Mucosa of rectum (tissue), 2 donors: ENCODE measurements at regions not wholly inside any gene's neighbourhood (a gene's known extent, or its start where the extent isn't known, plus 50 kb on each side); places are given as distances from the start of the nearest gene placed in this dataset.
"Not testable (repeated sequence)": the region's sequence is repeated elsewhere in the genome, so short reads cannot be mapped to it uniquely, and the experiment has no call there.

ENCODE experiments used
- H3K27ac ChIP-seq, 2 donors: one replicate each; pipeline ENCODE4 v1.7.0; 2013; ENCODE audit warnings: inconsistent platforms in 2 of 2, low read depth in 2 of 2, low read length in 2 of 2
- H3K27me3 ChIP-seq, 2 donors: one replicate each; pipeline ENCODE4 v1.7.0; 2013; ENCODE audit warnings: low read length in 2 of 2; ENCODE audit not compliant: control insufficient read depth in 2 of 2, insufficient read depth in 2 of 2
- H3K36me3 ChIP-seq, 2 donors: one replicate each; pipeline ENCODE4 v1.7.0; 2013; ENCODE audit warnings: low read length in 2 of 2; ENCODE audit not compliant: control insufficient read depth in 2 of 2, insufficient read depth in 2 of 2
- H3K4me1 ChIP-seq, 2 donors: one replicate each; pipeline ENCODE4 v1.7.0; 2013; ENCODE audit warnings: low read length in 2 of 2, mild to moderate bottlenecking in 1 of 2; ENCODE audit not compliant: control insufficient read depth in 2 of 2, insufficient read depth in 2 of 2
- H3K4me3 ChIP-seq, 2 donors: one replicate each; pipeline ENCODE4 v1.7.0; 2013; ENCODE audit warnings: low read length in 2 of 2
- H3K9ac ChIP-seq, 2 donors: one replicate each; pipeline ENCODE4 v1.7.0; 2013; ENCODE audit warnings: low read length in 2 of 2, low read depth in 1 of 2, mild to moderate bottlenecking in 1 of 2
- H3K9me3 ChIP-seq, 2 donors: one replicate each; pipeline ENCODE4 v1.7.0; 2013; ENCODE audit warnings: low read length in 2 of 2; ENCODE audit not compliant: control insufficient read depth in 2 of 2
- donor health status: healthy.
- donor health status: Normal muscosa, but diverticular disease.

- Histone ChIP-seq H3K36me3 (no peaks in the 10 kb centered on the region), H3K4me3 (no peak overlapping the region), H3K4me1 (no peaks in the 10 kb centered on the region), H3K27me3 (no peaks in the 10 kb centered on the region), H3K27ac (no peak overlapping the region), H3K9me3 (no peaks in the 10 kb centered on the region), H3K9ac (no peak overlapping the region)
Observed at GRCh38 chr1:229863651-229864545, 203.1 kb upstream of the GALNT2 start.

GRCh38 chr1:229864686-229865230 is 202.3 kb upstream of the GALNT2 start:
- no peaks in the 10 kb centered on the region for H3K9me3 ChIP-seq
- no peak overlapping the region for H3K9ac ChIP-seq
- no peaks in the 10 kb centered on the region for H3K36me3 ChIP-seq
- H3K4me1 ChIP-seq = no peaks in the 10 kb centered on the region
- H3K27ac ChIP-seq = no peak overlapping the region
- H3K27me3 ChIP-seq = no peaks in the 10 kb centered on the region
- no peak overlapping the region for H3K4me3 ChIP-seq

- H3K4me1 ChIP-seq, H3K9ac ChIP-seq, H3K9me3 ChIP-seq, H3K27me3 ChIP-seq, H3K4me3 ChIP-seq, H3K36me3 ChIP-seq, H3K27ac ChIP-seq: not testable (repeated sequence)
Observed at GRCh38 chr1:229865321-229865720, 201.7 kb upstream of the GALNT2 start.

- no peak overlapping the region for H3K27ac ChIP-seq
- no peak overlapping the region for H3K4me3 ChIP-seq
- no peak overlapping the region for H3K9ac ChIP-seq
- no peaks in the 10 kb centered on the region for H3K27me3 ChIP-seq
- no peaks in the 10 kb centered on the region for H3K36me3 ChIP-seq
- H3K9me3 ChIP-seq = no peaks in the 10 kb centered on the region
- H3K4me1 ChIP-seq = no peaks in the 10 kb centered on the region
Observed at GRCh38 chr1:229867726-229868125, 199.3 kb upstream of the GALNT2 start.

- no peaks in the 10 kb centered on the region for H3K9me3 ChIP-seq
- no peaks in the 10 kb centered on the region for H3K27me3 ChIP-seq
- no peaks in the 10 kb centered on the region for H3K4me1 ChIP-seq
- no peaks in the 10 kb centered on the region for H3K36me3 ChIP-seq
- H3K4me3 ChIP-seq = no peak overlapping the region
- no peak overlapping the region for H3K27ac ChIP-seq
- H3K9ac ChIP-seq = no peak overlapping the region
Observed at GRCh38 chr1:229869240-229869639, 197.8 kb upstream of the GALNT2 start.

GRCh38 chr1:229869687-229870086 is 197.4 kb upstream of the GALNT2 start:
- H3K9me3 ChIP-seq = no peaks in the 10 kb centered on the region
- no peaks in the 10 kb centered on the region for H3K4me1 ChIP-seq
- no peak overlapping the region for H3K27ac ChIP-seq
- no peak overlapping the region for H3K9ac ChIP-seq
- H3K36me3 ChIP-seq = no peaks in the 10 kb centered on the region
- no peaks in the 10 kb centered on the region for H3K27me3 ChIP-seq
- no peak overlapping the region for H3K4me3 ChIP-seq

GRCh38 chr1:229870381-229870780 is 196.7 kb upstream of the GALNT2 start:
- H3K4me3 ChIP-seq = no peak overlapping the region

GRCh38 chr1:229871078-229871676 is 195.9 kb upstream of the GALNT2 start:
- Histone ChIP-seq H3K9me3 (no peaks in the 10 kb centered on the region), H3K4me3 (no peak overlapping the region), H3K36me3 (no peaks in the 10 kb centered on the region), H3K9ac (no peak overlapping the region), H3K27me3 (no peaks in the 10 kb centered on the region), H3K4me1 (no peaks in the 10 kb centered on the region), H3K27ac (no peak overlapping the region)

More at GRCh38 chr1:229870381-229870780, 196.7 kb upstream of the GALNT2 start:
- Histone ChIP-seq H3K4me1 (no peaks in the 10 kb centered on the region), H3K36me3 (no peaks in the 10 kb centered on the region), H3K9ac (no peak overlapping the region), H3K27me3 (no peaks in the 10 kb centered on the region), H3K9me3 (no peaks in the 10 kb centered on the region), H3K27ac (no peak overlapping the region)

- no peaks in the 10 kb centered on the region for H3K4me1 ChIP-seq
- H3K4me3 ChIP-seq = no peak overlapping the region
- H3K36me3 ChIP-seq = no peaks in the 10 kb centered on the region
- H3K27ac ChIP-seq = no peak overlapping the region
- H3K27me3 ChIP-seq = no peaks in the 10 kb centered on the region
- no peak overlapping the region for H3K9ac ChIP-seq
- no peaks in the 10 kb centered on the region for H3K9me3 ChIP-seq
Observed at GRCh38 chr1:229874136-229874535, 192.9 kb upstream of the GALNT2 start.

GRCh38 chr1:229874609-229875008 is 192.4 kb upstream of the GALNT2 start:
- Histone ChIP-seq H3K36me3 (no peaks in the 10 kb centered on the region), H3K27me3 (no peaks in the 10 kb centered on the region), H3K27ac (no peak overlapping the region), H3K9ac (no peak overlapping the region), H3K4me3 (no peak overlapping the region), H3K9me3 (no peaks in the 10 kb centered on the region), H3K4me1 (no peaks in the 10 kb centered on the region)
